Ishikawa (cell line): ENCODE measurements at regions not wholly inside any gene's neighbourhood (a gene's known extent, or its start where the extent isn't known, plus 50 kb on each side); places are given as distances from the start of the nearest gene placed in this dataset.

Experiments used
- CEBPB ChIP-seq: IDR thresholded peaks from 2 replicates; pipeline ENCODE4 v1.6.1; 2012
- CREB1 ChIP-seq: IDR thresholded peaks from 2 replicates; pipeline ENCODE4 v1.6.1; 2012; ENCODE audit warnings: low read depth
- EGR1 ChIP-seq: IDR thresholded peaks from 2 replicates; pipeline ENCODE4 v1.6.1; 2012
- FOXM1 ChIP-seq: IDR thresholded peaks from 2 replicates; pipeline ENCODE4 v1.6.1; 2012; ENCODE audit warnings: low read depth, borderline replicate concordance
- MAX ChIP-seq: IDR thresholded peaks from 2 replicates; pipeline ENCODE4 v1.6.1; 2012
- RAD21 ChIP-seq: IDR thresholded peaks from 2 replicates; pipeline ENCODE4 v1.6.1; 2012; ENCODE audit warnings: low read depth
- TAF1 ChIP-seq: IDR thresholded peaks from 2 replicates; pipeline ENCODE4 v1.6.1; 2012; ENCODE audit warnings: low read depth, mild to moderate bottlenecking
- USF1 ChIP-seq: IDR thresholded peaks from 2 replicates; pipeline ENCODE4 v1.6.1; 2012
- YY1 ChIP-seq: IDR thresholded peaks from 2 replicates; pipeline ENCODE4 v1.6.1; 2012; ENCODE audit warnings: low read depth
- TF ChIP-seq, protein P1 (sequence below): IDR thresholded peaks from 2 replicates; pipeline ENCODE4 v1.6.1; 2012; ENCODE audit warnings: low read depth, mild to moderate bottlenecking

DNA sequence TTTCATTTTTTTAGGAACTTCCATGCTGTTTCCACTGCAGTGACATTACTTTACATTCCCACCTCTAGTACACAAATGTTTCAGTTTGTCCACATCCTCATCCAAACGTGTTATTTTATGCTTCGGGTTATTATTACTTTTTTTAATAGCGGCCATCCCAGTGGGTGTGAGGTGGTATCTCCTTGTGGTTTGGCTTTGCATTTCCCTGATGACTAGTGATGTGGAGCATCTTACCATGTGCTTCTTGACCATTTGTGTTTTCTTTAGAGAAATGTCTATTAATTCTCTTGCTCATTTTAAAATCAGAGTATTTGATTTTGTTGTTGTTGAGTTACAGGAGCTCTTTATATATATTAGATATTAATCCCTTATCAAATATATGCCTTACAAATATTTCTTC, 70.3 kb upstream of the ANO1 start:
- TF ChIP-seq RAD21 (no peak), FOXM1 (no peak), CEBPB (no peak), EGR1 (no peak), TAF1 (no peak), YY1 (no peak), MAX (no peak), USF1 (no peak), CREB1 (no peak)
- TF ChIP-seq, protein P1, sequence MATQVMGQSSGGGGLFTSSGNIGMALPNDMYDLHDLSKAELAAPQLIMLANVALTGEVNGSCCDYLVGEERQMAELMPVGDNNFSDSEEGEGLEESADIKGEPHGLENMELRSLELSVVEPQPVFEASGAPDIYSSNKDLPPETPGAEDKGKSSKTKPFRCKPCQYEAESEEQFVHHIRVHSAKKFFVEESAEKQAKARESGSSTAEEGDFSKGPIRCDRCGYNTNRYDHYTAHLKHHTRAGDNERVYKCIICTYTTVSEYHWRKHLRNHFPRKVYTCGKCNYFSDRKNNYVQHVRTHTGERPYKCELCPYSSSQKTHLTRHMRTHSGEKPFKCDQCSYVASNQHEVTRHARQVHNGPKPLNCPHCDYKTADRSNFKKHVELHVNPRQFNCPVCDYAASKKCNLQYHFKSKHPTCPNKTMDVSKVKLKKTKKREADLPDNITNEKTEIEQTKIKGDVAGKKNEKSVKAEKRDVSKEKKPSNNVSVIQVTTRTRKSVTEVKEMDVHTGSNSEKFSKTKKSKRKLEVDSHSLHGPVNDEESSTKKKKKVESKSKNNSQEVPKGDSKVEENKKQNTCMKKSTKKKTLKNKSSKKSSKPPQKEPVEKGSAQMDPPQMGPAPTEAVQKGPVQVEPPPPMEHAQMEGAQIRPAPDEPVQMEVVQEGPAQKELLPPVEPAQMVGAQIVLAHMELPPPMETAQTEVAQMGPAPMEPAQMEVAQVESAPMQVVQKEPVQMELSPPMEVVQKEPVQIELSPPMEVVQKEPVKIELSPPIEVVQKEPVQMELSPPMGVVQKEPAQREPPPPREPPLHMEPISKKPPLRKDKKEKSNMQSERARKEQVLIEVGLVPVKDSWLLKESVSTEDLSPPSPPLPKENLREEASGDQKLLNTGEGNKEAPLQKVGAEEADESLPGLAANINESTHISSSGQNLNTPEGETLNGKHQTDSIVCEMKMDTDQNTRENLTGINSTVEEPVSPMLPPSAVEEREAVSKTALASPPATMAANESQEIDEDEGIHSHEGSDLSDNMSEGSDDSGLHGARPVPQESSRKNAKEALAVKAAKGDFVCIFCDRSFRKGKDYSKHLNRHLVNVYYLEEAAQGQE = no peak
